ENCODE measurements at regions not wholly inside any gene's neighbourhood (a gene's known extent, or its start where the extent isn't known, plus 50 kb on each side); places are given as distances from the start of the nearest gene placed in this dataset.
"Not testable (repeated sequence)": the region's sequence is repeated elsewhere in the genome, so short reads cannot be mapped to it uniquely, and the experiment has no call there.

DNA sequence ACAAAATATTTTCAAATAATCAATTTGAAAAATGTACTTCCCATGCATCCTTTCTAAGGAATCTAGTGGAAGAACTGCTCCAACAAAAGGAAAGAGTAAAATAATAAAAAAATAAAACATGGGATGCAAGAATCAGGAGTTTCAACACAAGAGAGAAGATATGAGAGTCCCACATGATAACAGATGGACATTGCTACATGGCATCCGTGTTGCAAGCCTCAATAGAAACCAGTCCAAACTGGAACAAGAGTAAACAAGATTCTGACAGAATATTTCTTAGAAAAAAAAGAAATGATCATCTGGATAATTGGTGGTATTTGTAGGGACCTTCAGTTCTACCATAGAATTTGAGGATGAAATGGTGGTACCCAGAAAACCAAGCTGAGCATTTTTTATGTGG is 186.8 kb downstream of the FRK start:
- DNase-seq: no peak

GRCh38 chr6:115870464-115870863 is 190.2 kb downstream of the FRK start:
- DNase-seq: no peak

- DNase-seq: no peak
These were observed 194.8 kb downstream of the FRK start for GRCh38 chr6:115865914-115866313.

- DNase-seq: no peak
These were observed 197.5 kb downstream of the FRK start for GRCh38 chr6:115863211-115863610.

GRCh38 chr6:115861658-115862057 is 199.0 kb downstream of the FRK start:
- not testable (repeated sequence) for DNase-seq

- DNase-seq: not testable (repeated sequence)
These were observed 201.1 kb downstream of the FRK start for GRCh38 chr6:115859577-115859976.

GRCh38 chr6:115854866-115855665 is 205.6 kb downstream of the FRK start:
- DNase-seq: no peak

- DNase-seq: no peak
These were observed 213.0 kb downstream of the FRK start for GRCh38 chr6:115847671-115848070.

DNA sequence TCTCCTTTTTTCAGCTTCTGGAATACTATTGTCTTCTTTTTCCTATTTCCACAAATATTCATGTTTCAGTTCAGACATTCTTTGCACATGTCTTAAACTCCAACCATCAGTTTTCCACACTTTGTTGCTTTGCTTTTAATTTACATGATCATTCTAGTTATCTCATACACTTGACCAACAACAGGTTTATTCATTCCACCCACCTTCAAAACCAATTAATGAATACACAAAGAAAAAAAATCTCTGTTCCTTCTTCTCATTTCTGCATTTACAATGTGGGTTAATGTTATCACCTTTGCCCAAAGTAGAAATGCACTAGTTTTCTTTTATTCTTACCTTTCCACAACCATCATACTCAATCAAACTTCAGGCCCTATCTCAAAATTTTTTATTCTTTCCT is 216.7 kb downstream of the FRK start:
- no peak for DNase-seq

GRCh38 chr6:115842338-115842737 is 218.4 kb downstream of the FRK start:
- DNase-seq: no peak

DNA sequence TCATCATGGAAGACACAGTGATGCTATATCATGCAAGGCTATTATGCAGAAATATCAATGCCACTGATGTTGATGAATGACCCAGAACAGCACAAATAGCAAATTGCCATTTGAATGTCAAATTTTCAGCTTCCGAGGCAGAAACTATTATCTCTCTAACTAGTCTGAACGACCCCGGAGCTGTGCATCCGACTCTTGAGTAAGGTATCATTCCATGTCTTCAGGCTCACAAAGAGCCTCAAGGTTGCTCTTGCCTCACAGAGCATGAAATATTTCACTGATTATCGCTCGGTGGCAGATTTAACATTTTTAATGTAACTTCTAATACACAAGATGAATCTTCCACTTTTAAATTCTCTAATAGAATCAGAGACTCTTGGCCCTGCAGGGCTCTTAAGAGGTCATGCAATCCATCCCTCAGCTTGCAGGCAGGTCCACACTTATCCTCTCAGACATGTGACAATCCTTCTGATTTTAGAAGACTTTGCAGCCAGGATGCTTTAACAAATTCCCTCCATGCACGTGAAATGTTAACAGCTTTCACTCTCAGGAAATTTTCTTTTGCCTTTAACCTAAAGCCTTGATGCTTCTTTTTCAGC is 221.0 kb downstream of the FRK start:
- DNase-seq: no peak

- DNase-seq: no peak
These were observed 221.8 kb downstream of the FRK start for GRCh38 chr6:115838763-115839401.

- no peak for DNase-seq
These were observed 222.5 kb downstream of the FRK start for GRCh38 chr6:115838216-115838615.

DNA sequence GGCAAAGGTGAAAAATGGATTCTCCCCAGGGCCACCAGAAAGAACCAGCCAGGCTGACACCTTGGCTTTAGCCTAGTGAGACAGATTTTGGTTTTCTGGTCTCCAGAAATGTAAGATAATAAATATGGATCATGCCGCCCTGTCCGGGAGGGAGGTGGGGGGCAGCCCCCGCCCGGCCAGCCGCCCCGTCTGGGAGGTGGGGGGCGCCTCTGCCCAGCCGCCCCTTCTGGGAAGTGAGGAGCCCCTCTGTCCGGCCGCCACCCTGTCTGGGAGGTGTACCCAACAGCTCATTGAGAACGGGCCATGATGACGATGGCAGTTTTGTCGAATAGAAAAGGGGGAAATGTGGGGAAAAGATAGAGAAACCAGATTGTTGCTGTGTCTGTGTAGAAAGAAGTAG is 224.3 kb downstream of the FRK start:
- DNase-seq: not testable (repeated sequence)

GRCh38 chr6:115835314-115835713 is 225.4 kb downstream of the FRK start:
- no peak for DNase-seq

GRCh38 chr6:115834542-115834941 is 226.1 kb downstream of the FRK start:
- not testable (repeated sequence) for DNase-seq

DNA sequence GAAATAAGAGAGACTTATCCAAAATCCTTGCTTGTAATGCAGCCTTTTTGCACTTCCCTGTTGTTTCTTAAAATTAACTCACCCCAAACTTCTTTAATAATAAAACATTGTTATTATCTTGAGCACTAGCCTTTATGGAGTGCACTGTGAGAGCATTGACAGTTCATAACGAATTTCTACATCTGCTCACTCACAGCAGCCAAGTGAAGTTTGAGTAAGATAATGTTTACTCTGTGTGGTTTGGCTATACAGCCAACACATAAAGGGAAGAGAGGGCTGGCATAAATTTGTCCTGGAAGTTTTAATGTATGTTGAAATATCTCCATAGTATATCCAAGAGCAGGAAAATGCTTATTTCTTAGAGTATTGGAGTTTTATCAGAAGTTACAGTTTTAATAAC is 227.9 kb downstream of the FRK start:
- DNase-seq: no peak

- no peak for DNase-seq
These were observed 228.5 kb downstream of the FRK start for GRCh38 chr6:115832186-115832585.

DNA sequence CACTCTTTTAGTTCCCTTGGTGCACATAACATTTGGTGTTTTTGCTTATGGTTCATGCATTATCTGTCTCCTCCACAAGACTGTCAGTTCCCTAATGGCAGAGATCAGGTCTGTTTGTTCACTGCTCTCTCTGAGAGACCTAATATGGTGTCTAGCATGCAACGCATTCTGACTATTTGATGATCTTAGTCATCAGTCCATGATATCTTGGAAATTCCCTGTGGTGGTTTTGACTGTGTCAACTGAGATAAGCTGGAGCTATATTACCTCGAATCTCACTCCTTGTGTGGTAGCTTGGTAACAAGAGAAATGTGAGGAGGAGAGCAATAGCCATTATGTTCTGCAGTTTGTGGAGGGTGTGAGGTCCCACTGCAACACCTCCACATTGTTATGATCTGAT is 229.8 kb downstream of the FRK start:
- no peak for DNase-seq

DNA sequence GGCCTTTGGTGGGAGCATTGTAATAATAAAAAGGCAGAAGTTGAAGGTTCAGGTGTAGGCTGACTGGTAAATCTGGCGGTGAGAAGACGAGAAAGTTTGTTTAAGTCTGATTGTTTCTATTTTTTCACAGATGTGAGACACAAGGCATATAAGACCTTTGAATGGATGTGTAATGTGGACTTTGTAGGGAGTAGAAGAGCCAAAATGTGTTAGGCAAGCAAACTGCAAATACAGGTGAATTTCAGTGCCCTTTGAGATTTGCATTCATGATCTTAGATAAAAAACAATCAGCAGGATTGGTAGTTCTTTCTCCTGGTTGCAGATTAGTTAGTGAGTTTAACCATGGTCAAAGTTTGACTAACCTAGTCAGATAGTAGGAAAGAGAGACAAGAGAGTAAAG is 238.9 kb downstream of the FRK start:
- DNase-seq: no peak

GRCh38 chr6:115819506-115819905 is 241.2 kb downstream of the FRK start:
- DNase-seq: no peak

GRCh38 chr6:115817161-115817560 is 243.5 kb downstream of the FRK start:
- no peak for DNase-seq

- DNase-seq: no peak
These were observed 245.8 kb downstream of the FRK start for GRCh38 chr6:115814907-115815306.

DNA sequence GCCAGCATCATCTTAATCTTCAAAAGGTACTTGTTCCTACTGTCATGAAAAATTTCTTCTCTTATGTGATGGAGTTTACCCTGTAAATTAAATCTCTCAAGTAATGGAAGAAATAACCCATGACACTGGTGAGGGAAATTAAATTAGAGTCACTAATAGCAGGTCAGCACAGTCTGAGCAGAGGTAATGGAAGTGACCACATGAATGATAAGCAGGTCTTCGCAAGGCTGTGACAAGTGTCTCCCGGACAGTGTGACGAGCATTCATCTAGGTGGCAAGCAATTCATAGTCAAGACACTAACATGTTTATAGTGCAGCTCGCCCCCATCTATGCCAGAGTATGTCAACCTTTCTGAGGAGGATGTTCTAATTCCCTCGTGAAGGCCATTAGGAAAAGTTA is 249.2 kb downstream of the FRK start:
- no peak for DNase-seq

Measured in right hindlimb (tissue), 1 donor.